ENCODE measurements at regions not wholly inside any gene's neighbourhood (a gene's known extent, or its start where the extent isn't known, plus 50 kb on each side); places are given as distances from the start of the nearest gene placed in this dataset.
"Not testable (repeated sequence)": the region's sequence is repeated elsewhere in the genome, so short reads cannot be mapped to it uniquely, and the experiment has no call there.

DNA sequence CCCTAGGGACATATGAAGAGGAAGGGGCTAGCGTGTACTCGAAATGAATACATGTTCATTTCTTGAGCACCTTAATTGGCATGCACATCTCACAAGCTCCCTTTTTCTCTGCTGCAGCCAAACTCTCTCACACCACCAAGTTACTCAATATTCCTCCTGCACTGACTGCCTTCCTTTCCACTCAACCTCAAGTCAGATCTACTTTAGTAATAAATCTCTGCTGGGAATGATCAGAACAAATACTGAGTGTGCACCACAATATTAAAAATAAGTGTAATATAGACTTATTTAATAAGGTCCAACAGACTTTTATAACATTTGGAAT lies 995.8 kb upstream of the WWC1 start:
- no peak overlapping the region for H3K4me3 ChIP-seq
- H3K27ac ChIP-seq = peak overlapping the region in 4 of 21 experiments; percentile 12 to 66 (median 34)

DNA sequence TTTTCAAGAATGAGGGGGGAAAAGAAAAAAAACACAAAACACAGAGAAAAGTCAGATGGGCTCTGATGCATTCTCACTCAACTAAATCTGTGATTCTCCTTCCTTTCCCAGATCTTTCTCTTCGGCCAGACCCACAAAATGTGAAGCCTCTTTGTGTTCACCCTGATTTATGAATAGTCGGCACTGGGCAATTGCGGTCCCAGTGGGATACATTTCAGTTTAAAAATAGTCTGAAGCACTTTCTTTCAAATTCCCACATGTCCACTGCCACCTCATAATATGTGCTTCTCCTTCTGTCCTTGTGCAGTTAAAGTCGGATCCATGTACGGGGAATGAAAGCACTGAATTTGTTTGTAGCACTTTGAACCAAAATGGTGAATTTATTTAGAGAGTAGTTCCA lies 995.4 kb upstream of the WWC1 start:
- Histone ChIP-seq H3K27ac (peak overlapping the region in 2 of 21 experiments; percentile 33 to 66), H3K4me3 (no peak overlapping the region)

DNA sequence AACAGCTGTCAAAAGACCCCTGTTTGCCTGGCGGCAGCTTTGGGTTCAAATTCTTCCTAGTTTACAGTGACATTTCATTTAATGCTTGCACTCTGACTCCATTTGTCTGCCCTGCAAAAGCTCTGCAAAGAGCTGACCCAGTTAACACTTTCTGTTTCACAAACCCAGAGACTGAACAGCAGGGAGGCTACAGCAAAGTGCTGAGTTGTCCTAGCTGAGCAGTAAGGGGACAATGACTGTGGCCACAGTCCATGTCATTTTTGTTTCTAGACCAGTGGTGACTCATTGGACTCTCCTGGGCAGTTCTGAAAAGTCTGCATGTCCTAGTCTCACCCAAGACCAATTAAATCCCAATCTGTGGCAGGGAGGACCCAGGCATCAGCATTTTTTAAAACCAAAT lies 994.8 kb upstream of the WWC1 start:
- no peak overlapping the region for H3K27ac ChIP-seq
- H3K4me3 ChIP-seq = no peak overlapping the region

DNA sequence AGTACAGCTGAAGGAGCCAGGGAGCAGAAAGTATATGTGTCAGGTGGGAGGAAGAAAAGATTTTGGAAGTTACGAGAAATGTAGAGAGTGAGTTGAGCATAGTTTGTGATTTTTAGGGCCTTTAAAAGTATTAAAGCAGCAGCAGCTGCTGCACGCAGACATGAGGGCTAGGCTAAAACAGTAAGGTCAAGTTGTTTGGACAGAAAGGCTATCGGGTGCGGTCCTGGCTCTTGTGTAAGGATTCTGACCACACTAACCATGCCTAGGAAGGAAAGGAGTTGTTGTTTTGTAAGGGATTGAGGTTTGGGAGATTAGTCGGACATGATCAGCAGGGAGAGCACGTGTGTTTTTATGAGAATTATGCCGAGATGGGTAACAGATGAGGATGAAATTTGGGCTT lies 991.6 kb upstream of the WWC1 start:
- H3K4me3 ChIP-seq, H3K27ac ChIP-seq: not testable (repeated sequence)

DNA sequence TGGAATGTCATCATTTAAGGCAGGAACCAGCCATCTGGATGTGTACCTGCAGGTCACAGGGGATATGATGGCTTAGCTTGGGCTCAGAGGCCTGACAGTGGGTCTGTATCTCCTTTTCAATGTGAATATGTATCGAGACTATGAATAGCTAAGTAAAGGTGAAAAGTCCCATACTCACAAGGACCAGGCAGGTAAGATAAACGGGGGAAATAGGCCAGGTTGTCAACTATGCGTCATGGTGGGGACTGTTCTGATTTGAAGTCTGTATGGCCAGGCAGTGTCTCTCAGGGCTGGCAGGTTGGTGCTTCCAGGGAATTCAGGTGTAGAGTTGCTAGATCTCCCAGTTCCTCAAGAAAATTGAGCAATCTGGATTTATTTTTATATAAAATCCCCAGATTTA lies 987.9 kb upstream of the WWC1 start:
- no peak overlapping the region for H3K27ac ChIP-seq
- H3K4me3 ChIP-seq = no peak overlapping the region

DNA sequence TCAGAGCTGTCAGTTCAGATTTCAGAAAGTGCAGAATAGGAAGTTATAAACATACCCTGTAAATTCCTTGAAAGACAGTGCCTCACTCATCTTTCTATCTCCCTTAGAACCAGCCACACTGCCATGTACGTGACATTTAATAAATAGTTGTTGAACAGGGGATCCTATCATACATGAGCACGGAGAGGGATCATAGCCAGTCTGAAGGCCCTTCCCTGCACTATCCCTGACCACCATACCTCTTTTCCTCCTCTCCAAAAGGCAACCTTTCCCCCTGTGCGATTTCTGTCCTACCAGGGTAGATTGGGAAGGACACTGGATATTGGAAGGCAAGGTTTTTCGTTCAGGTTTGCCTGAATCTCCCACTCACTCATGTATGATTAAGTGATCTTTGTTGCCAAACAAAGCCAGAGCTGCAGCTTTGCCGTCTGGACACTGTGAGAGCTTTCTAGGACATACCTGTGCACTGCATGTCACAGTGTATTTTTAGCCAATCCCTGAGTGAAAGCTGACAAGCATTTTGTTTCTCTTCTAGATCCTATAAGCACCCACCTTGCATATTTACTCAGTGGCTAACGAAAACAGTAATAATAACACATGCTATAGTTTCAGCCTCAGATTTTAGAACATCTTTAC lies 986.5 kb upstream of the WWC1 start:
- Histone ChIP-seq H3K4me3 (no peak overlapping the region), H3K27ac (no peak overlapping the region)

DNA sequence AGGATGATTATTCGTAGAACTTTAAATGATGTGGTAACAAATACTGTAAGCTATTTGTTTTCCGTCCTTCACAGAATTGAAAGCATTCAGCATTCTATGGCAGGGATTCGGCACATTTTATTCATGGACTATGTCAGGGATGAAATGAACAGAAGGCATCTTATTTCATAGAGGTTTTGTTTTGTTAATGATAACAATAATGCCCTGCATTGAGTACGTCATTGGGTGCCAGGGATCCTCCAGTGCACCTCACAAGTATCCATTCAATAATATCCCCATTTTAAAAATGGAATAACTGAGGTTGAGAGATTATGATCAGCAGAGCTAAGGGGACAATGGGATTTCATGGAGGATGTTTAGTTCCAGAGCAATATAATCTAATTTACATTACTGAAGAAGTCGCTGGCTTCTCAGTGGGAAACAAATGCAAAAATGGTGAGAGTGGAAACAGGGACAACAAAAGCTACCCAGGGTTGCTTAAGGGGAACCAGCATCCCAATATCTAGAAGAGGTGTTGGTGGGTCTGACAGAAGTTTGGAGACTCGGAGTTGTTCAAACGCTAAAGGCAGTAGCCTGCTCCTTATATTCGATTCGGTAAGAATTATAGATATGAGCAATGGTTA lies 985.7 kb upstream of the WWC1 start:
- Histone ChIP-seq H3K4me3 (no peak overlapping the region), H3K27ac (no peak overlapping the region)

DNA sequence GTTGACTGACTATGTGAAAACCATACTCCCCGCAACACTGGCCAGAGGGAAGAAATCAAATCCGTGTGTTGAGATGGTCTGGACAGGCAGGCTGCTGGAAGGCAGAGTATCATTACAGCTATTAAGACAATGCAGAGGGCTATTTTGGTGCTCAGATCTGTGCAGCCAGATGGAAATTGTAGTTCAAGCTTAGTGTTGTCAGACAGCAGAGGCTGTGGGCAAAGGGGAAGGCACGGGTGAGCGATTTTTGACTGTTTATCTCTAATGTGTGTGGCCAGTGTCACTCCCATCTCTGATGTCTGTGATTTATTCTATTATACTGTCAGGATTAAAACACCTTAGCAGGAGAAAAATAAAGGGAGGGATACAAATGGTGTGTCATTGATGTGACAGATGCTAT lies 984.4 kb upstream of the WWC1 start:
- H3K4me3 ChIP-seq = no peak overlapping the region
- H3K27ac ChIP-seq = no peak overlapping the region

DNA sequence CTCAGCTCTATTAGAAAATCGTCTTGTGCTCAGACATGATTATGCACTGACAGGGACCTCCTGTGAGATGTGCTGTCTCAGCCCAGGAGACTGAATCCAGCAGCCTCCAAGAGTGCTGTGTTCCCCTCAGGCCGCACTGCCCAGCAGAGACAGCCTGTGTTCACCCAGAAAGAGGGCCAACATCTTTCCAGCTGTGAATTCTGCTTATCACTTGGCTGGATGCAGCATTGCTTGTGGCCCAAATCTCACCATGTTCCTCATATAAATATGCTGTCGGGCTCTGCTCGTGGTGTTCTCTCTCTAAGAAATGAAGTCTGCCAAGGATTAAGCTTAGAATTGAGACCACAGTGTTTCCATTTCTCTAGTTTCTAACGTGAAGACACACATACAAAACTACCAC lies 983.0 kb upstream of the WWC1 start:
- no peak overlapping the region for H3K27ac ChIP-seq
- no peak overlapping the region for H3K4me3 ChIP-seq

DNA sequence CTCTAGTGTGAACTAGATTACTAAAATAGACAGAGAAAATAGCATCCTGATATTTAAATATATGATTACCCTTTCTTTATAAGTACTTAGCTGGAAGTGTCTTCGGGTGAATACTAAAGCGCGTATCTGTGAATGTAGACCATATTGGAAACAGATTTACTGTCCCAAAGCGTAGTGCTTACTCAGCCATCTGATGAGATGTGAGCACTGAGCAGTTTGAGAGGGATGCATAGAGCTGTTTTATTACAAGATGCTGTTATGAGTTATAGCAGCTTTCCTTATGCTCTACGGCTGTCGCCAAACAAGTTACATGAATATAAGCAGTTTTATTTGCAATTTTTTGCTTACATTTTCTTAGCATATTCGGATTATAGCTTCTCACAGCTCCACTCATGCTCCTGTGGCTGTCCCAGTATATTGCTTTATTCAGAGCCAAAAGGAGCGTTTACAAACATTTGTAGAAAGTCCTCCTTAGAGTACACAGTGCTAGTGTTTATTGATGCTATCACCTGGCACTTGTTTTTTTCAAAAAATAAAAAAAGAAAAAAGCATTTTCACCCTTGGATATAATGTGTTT lies 981.4 kb upstream of the WWC1 start:
- no peak overlapping the region for H3K4me3 ChIP-seq
- no peak overlapping the region for H3K27ac ChIP-seq

DNA sequence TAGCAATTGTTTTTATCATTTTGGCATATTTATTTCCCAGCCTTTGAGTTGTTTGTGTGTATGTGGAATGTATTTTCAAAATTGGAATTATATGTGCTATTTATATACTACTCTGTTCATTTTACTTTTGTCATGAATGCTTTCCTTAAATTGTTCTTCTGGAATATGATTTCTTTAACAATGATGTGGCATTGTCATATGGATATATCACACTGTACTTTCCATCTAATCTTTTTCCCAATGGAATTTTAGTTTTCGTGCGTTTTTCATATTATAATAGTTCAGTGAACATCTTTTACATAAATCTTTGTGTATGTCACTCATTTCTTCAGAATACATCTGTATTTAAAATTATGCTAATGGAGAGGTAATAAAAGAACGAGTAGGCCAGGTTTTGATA lies 980.1 kb upstream of the WWC1 start:
- Histone ChIP-seq H3K27ac (no peak overlapping the region), H3K4me3 (no peak overlapping the region)

DNA sequence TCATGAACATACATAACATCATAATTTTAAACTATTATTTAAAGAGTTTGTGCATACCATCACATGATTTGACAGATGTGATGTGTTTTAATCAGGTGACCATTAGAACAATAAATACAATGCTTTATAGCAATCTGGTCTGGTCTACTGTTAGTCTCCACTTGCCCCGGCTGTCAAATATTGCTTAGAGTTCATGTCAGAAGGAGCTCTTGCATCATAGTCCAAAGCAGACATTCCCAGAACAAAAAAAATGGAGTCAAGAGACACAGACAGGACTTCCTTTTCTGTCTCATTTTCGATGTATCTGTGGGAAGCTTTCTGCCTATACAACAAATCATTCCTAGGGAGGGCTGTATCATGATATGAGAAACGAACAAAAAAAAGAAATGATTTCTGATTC lies 979.2 kb upstream of the WWC1 start:
- Histone ChIP-seq H3K4me3 (no peak overlapping the region), H3K27ac (no peak overlapping the region)

DNA sequence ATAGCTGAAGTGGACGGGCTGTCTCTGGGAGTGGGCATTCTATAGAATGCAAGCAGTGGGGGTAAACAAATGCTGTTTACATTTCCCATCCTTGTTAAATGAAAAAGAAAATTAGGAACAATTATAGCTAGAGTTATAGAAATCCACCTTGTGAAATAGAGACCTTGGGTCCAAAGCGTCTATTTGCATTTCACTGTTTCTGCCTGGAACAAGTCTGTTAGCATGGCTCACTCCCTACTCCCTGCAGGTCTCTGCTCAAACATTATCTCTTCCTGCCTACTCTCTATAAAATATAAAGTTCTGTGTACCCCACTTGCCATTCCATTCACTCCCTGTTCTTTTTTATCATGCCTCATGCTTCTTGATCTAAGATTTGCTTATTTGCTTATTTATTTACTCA lies 975.7 kb upstream of the WWC1 start:
- no peak overlapping the region for H3K4me3 ChIP-seq
- H3K27ac ChIP-seq = no peak overlapping the region

DNA sequence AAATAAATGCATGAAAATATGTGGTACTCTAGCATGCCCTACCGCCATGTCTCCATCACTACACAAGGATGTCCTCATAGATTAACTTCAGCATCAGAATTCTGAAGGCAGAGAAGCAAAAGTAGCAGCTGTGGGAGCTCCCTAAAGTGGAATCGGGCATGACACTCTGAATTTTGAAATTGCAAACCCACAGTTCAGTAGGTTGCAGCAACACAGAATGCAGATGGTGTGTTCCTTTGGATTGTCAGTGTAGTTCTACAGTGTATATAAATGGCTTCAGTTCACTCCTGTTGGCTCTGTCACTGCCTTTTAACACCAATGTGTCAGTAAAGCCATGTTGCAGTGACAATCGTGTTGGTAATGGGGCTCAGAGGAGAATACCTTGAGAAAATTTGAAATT lies 973.6 kb upstream of the WWC1 start:
- Histone ChIP-seq H3K27ac (no peak overlapping the region), H3K4me3 (no peak overlapping the region)

DNA sequence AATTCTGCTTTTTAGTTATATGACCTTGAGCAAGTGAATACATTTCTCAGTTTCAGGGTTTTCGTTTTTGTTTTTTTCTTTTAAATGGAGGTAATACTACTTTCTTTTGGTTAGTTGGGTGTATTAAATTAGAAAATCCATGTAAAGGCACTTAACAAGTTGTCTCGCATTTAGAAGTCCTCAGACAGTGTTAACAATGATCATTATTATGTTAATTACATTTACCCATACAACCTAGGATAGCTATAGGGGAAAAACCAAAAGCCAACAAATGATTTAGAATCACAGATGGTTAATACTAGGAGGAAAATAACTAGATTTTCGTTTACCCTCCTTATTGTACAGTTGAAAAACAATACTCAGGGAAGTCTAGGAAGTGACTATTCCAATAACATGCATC lies 972.2 kb upstream of the WWC1 start:
- H3K4me3 ChIP-seq = no peak overlapping the region
- H3K27ac ChIP-seq = no peak overlapping the region

DNA sequence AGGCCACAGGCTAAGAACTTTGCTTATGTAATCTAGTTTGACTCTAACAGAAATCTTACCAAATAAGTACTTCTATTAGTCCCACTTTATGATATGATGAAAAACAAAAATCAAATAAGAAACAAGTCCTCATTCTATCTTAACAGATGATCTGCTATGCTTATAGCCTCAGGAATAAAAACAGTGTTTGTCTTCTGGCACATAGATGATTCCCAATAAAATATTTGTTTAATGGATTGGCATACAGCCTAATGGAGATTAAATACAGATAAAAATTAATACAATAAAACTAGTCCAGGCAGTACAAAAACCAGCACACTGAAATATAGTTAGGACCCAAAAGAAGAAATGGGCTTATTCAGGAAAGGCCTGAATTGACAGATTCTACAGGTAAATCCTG lies 971.4 kb upstream of the WWC1 start:
- Histone ChIP-seq H3K4me3 (no peak overlapping the region), H3K27ac (no peak overlapping the region)

DNA sequence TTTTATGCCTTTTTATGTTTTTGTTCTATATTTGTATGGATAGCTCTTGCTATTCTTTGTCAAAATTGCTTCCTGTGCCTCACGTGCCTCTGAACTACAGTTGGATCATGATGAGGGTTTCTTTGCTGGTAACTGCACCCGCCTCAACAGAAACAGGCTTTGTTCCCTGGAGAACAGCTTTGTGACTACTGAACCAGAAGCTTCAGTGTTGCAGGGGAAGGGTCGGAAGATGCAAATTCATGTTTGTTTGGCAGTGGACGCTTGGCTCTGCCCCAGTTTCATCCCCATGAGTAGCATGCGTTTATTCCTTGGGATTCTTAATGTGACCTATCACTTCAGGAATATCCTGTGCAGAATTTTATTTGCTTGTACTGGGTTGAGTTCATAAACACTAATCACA lies 959.1 kb upstream of the WWC1 start:
- H3K4me3 ChIP-seq = no peak overlapping the region
- no peak overlapping the region for H3K27ac ChIP-seq

DNA sequence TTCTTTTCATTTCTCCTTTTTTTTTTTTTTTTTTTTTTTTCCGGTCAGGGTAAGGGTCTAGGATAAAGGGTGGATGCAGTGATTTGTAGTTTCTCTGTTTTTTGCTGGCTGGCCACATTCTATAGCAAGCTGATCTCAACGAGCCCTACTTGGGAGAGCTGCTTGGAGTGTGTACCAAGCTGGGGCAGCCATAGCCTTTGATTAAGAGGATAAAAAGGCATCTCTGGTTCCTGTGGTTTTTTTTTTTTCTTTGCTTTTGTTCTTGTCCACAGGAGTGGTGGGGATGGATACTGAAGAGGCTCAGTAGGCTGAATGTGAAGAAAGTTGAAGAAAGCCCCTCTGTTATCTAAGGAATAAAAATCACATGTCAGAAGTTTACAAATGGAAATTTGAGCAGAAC lies 955.3 kb upstream of the WWC1 start:
- Histone ChIP-seq H3K27ac (no peak overlapping the region), H3K4me3 (no peak overlapping the region)

DNA sequence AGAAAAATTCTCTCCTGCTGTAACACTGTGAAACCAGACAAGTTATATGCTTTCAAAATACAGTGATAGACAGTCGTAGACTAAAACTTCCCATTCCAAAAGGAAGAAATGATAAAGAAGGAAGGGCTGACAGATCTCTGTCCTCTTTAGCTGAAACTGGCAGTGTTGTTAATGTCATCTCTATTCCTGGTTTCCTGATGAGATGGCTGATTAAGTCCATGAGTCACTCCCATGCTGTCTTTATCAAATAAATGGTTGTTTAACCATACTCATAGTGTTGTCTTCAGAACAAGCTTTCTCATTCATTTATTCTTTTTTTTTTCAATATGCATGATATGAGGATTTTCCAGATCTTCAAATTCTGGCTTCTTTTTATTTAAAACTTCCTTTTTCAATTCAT lies 952.2 kb upstream of the WWC1 start:
- Histone ChIP-seq H3K4me3 (no peak overlapping the region), H3K27ac (no peak overlapping the region)

DNA sequence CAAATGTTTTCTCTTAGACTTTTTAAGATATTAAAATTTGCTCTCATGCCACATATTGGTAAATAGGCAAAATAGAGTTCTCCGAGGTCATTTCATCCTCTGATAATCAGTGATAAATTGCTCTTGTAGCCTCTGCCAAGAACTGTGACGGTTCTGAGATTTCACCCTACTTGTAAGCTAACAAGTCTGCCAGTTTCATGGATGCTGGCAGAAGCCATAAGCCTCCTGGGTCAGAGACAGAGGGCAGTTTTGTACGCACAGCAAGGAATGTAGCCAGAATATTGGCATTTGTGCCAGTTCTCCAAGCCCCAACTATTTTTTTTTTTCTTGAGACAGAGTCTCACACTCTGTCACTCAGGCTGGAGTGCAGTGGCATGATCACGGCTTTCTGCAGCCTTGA lies 945.0 kb upstream of the WWC1 start:
- Histone ChIP-seq H3K27ac (no peak overlapping the region), H3K4me3 (no peak overlapping the region)

DNA sequence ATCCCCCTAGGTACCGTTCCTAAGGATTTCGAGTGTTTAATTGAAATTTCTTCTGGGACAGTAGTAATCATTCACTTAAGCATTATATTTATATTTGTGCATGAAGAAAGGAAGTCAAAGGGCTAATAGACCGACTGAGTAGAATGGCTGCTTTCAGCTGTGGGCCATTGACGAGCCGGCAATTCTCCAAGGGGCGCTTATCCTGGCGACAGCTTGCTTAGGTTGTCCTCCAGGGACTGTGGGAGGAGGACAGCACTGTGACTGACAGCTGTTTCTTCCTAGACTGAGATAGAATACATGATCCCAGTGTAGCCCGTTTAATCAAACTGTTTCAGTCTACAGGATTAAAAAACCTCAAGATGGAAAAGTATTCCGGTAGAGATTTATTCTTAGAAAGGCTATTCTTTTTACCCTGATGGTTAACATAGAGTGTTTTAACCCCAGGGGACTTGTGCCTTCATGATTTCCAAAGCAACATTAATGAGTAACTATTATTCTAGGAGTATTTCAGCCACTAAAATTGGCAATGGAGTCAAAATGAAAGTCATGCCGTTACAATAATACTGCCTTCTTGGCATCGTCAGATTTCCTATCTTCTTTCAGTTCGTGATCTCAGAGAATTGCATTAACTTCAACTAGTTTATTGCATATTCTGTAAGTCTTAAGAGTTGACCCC lies 943.1 kb upstream of the WWC1 start:
- no peak overlapping the region for H3K4me3 ChIP-seq
- H3K27ac ChIP-seq = no peak overlapping the region
